ENCODE measurements at regions not wholly inside any gene's neighbourhood (a gene's known extent, or its start where the extent isn't known, plus 50 kb on each side); places are given as distances from the start of the nearest gene placed in this dataset.

DNA sequence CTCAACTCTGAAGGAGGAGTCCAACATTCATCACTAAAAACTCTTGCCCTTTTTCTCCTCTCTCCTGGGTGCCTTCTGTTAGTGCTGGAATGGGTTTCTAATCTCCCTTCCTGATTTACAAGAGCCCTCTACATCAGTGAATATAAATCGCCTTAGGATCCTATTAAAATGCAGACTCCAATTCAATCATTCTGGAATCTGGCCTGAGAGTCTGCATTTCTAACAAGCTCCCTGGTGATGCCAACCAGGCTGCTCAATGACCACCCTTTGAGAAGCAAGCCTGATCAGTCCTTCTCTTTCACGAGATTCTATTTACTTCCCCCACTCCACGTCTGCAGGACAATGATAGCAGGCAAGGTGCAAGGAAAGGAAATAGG is 72.8 kb upstream of the E2F3 start:
- TF ChIP-seq, protein P1, sequence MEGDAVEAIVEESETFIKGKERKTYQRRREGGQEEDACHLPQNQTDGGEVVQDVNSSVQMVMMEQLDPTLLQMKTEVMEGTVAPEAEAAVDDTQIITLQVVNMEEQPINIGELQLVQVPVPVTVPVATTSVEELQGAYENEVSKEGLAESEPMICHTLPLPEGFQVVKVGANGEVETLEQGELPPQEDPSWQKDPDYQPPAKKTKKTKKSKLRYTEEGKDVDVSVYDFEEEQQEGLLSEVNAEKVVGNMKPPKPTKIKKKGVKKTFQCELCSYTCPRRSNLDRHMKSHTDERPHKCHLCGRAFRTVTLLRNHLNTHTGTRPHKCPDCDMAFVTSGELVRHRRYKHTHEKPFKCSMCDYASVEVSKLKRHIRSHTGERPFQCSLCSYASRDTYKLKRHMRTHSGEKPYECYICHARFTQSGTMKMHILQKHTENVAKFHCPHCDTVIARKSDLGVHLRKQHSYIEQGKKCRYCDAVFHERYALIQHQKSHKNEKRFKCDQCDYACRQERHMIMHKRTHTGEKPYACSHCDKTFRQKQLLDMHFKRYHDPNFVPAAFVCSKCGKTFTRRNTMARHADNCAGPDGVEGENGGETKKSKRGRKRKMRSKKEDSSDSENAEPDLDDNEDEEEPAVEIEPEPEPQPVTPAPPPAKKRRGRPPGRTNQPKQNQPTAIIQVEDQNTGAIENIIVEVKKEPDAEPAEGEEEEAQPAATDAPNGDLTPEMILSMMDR (IDR thresholded peaks at IDR 0.05; ENCODE audit: borderline replicate concordance, control extremely low read depth, extremely low read depth, insufficient read depth, missing control alignments): no peak
- in situ Hi-C loops (cut with MboI; ENCODE audit: low sequenced_read_pairs, unreplicated experiment): no loop called here
- no peak for DNase-seq (ENCODE audit: low spot score)

DNA sequence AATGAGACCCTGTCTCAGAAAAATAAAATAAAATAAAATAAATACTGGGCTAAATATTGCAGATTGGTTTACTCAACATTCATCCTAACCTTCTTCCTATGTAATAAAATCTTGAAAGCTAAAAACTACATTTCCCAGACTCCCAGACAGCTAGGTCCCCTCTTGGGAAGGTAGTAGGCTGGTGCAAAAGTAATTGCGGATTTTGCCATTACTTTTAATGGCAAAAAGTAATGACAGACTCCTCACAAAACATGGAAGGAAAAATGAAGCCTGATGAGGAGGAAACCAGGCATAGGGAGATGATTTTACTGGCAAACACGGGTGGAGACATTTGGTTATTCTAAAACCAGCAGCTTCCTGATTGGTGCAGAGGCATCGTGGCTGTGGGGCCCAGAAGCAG is 70.6 kb upstream of the E2F3 start:
- no peak for DNase-seq (ENCODE audit: low spot score)
- TF ChIP-seq, protein P1 (IDR thresholded peaks at IDR 0.05; ENCODE audit: borderline replicate concordance, control extremely low read depth, extremely low read depth, insufficient read depth, missing control alignments): no peak
- in situ Hi-C loops (cut with MboI; ENCODE audit: low sequenced_read_pairs, unreplicated experiment): no loop called here

DNA sequence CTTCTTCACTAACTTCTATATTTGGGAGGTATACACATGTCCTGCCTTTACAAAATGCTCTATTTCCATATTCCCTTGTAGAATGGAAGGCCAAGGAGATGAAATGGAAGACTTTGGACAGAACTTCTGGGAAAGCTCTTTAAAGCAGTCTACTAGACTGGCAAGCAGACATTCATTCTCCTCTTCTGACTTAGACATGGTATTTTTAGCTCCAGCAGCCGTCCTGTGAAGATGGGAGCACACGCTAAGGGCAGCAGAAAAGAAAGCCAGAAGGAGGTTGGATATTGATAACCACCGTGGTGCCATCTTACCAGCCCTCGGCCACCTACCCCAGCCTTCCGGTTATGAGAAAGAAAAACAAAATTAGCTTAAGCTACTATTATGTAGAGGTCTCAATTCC is 70.1 kb upstream of the E2F3 start:
- in situ Hi-C loops (cut with MboI; ENCODE audit: low sequenced_read_pairs, unreplicated experiment): no loop called here
- DNase-seq (ENCODE audit: low spot score): no peak
- TF ChIP-seq, protein P1 (IDR thresholded peaks at IDR 0.05; ENCODE audit: borderline replicate concordance, control extremely low read depth, extremely low read depth, insufficient read depth, missing control alignments): no peak

DNA sequence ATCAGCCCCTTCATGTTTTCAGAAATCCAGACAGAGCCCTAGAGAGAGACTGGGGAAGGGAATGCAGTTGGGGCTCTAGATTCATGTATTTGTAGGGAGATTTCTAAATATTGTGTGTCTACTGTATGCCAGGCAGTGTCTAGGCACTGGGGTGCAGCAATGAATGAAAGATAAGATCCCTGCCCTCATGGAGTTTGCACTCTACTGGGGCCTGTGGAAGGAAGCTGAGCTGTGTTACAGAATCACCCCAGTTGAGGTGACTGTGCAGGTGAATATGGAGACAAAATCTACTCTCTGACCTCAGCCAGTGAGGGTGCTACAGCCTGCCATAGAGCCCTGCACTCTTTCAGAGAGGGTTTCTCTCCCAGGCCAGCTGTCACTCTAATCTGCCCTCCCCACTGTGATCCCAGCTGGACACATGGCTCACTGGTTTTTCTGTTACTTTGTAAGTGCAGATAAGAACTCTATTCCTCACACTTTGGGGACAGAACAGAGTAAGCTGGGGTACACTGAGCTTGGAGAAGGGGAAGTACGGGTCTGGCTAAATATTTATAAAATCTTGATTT is 69.2 kb upstream of the E2F3 start:
- in situ Hi-C loops (cut with MboI; ENCODE audit: low sequenced_read_pairs, unreplicated experiment): no loop called here
- no peak for DNase-seq (ENCODE audit: low spot score)
- TF ChIP-seq, protein P1 (IDR thresholded peaks at IDR 0.05; ENCODE audit: borderline replicate concordance, control extremely low read depth, extremely low read depth, insufficient read depth, missing control alignments): no peak

DNA sequence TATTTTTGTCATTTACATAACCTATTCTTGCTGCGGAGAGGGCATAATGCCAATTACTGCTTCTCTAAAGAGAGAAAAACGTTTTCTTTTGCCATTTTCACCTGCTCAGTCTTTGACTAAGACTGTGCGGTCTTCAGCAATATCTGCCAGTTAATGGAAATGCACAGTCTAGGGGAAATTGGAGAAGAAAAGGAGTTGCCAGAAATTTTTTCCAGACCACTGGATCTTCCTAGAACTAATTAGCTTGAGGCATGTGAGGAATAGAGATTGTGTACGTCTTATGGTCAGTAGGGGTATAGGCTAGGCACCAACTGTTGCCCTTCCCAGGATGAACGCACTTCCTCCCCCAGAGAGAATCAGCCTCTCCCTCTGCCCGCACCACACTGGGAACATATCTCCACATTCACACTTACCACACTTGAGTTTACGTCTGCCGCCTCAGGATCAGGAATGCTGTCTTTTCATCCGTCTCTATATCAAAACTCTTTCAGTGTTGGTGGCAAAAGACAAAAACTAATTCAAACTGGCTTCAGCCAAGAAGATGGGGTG is 67.9 kb upstream of the E2F3 start:
- in situ Hi-C loops (cut with MboI; ENCODE audit: low sequenced_read_pairs, unreplicated experiment): no loop called here
- no peak for DNase-seq (ENCODE audit: low spot score)
- TF ChIP-seq, protein P1 (IDR thresholded peaks at IDR 0.05; ENCODE audit: borderline replicate concordance, control extremely low read depth, extremely low read depth, insufficient read depth, missing control alignments): no peak

DNA sequence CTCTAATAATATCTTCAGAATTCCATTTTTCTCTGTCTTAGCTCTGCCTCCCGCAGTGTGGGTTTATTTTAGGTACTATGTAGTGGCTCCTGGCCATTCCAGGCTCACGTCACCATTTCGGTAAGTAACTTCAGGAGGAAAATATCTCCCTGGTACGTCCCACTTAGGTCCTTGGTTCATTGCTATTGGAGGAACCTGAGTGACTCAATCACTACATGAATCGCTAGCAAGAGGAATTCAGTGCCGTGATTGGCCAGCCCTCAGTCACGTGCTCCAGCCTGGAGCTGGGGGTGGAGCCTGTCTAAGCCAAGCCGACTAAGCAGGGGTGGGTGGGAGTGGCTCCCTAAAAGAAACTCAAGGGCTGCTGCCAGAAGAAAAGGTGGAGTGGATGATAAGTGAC is 67.3 kb upstream of the E2F3 start:
- in situ Hi-C loops (cut with MboI; ENCODE audit: low sequenced_read_pairs, unreplicated experiment): no loop called here
- DNase-seq (ENCODE audit: low spot score): no peak
- TF ChIP-seq, protein P1 (IDR thresholded peaks at IDR 0.05; ENCODE audit: borderline replicate concordance, control extremely low read depth, extremely low read depth, insufficient read depth, missing control alignments): no peak

All from GM13976 (cell line).